ENCODE measurements at regions not wholly inside any gene's neighbourhood (a gene's known extent, or its start where the extent isn't known, plus 50 kb on each side); places are given as distances from the start of the nearest gene placed in this dataset.

- no peaks in the 10 kb centered on the region for H3K4me1 ChIP-seq (replicated peaks in 1 of 2; ENCODE audit: control insufficient read depth in 2 of 2, insufficient read depth in 2 of 2, low read length in 2 of 2)
- in situ Hi-C loops (cut with MboI) (loop anchor here (25.0 kb wide), 1 partner anchor 811 kb away; no protein-coding TSS in a partner anchor), intact Hi-C loops (cut with micrococcal nuclease) (loop anchor here (10.0 kb wide), 1 partner anchor 837 kb away; no protein-coding TSS in a partner anchor)
- FAIRE-seq (no peak), DNase-seq (ENCODE audit: extremely low read depth in 1 of 4, low spot score in 3 of 4) (no peak), ATAC-seq (no peak)
- ChIA-PET POLR2A (interaction anchor here (0.7 kb wide), 1 partner anchor 512 kb away, joined by 3 read pairs; no protein-coding TSS in a partner anchor), CTCF (ENCODE audit: low intra/inter-chr PET ratio) (interaction anchor here (0.6 kb wide), 2 partner anchors 295 to 361 kb away, joined by 3 read pairs; no protein-coding TSS in a partner anchor)
- H3K79me2 ChIP-seq (ENCODE audit: control insufficient read depth, insufficient read depth, low read length) = no peaks in the 10 kb centered on the region
- H3K36me3 ChIP-seq (ENCODE audit: control insufficient read depth, insufficient read depth, low read length) = no peaks in the 10 kb centered on the region
- no TSS peak for BruUV-seq (replicated peaks)
- H3K27me3 ChIP-seq (ENCODE audit: control insufficient read depth in 2 of 2, insufficient read depth in 2 of 2, low read length in 2 of 2) = peaks cover 5 to 20% of the 10 kb centered on the region in 2 experiments; a peak in 4 of 5 replicates
- H3K9me3 ChIP-seq (replicated peaks; ENCODE audit: control insufficient read depth, insufficient read depth, low read depth, low read length) = no peaks in the 10 kb centered on the region
- WGBS (ENCODE audit: insufficient coverage, low coverage, missing lambda C conversion rate) = 21% methylated on average over 3 of the region's 3 CpGs
- no peak overlapping the region for H2AFZ ChIP-seq (ENCODE audit: low read depth, low read length)
- H3K4me3 ChIP-seq = no peak overlapping the region
- TF ChIP-seq CBX1 (IDR thresholded peaks at IDR 0.05; ENCODE audit: low read depth) (no peak), ATF1 (CRISPR knock-in tag; IDR thresholded peaks at IDR 0.05) (no peak), ATF1 (tag; IDR thresholded peaks at IDR 0.05) (no peak), TGIF2 (CRISPR knock-in tag; IDR thresholded peaks at IDR 0.05) (no peak), POLR2G (IDR thresholded peaks at IDR 0.05; ENCODE audit: low read depth, low read length) (no peak)
- H3K4me2 ChIP-seq (ENCODE audit: insufficient read depth, low read length) = no peak overlapping the region
- H3K9me1 ChIP-seq (ENCODE audit: control insufficient read depth, insufficient read depth, low read length) = no peaks in the 10 kb centered on the region
- H4K20me1 ChIP-seq (replicated peaks; ENCODE audit: control insufficient read depth, insufficient read depth, low read length) = no peaks in the 10 kb centered on the region
- no peak overlapping the region for H3K27ac ChIP-seq (ENCODE audit: extremely low read depth, low read depth, low read length)
- H3K9ac ChIP-seq (ENCODE audit: insufficient read depth in 1 of 2, low read depth in 2 of 2, low read length in 2 of 2) = no peak overlapping the region
These were observed 58.6 kb upstream of the ANK3 start for GRCh38 chr10:60448246-60448645.

DNA sequence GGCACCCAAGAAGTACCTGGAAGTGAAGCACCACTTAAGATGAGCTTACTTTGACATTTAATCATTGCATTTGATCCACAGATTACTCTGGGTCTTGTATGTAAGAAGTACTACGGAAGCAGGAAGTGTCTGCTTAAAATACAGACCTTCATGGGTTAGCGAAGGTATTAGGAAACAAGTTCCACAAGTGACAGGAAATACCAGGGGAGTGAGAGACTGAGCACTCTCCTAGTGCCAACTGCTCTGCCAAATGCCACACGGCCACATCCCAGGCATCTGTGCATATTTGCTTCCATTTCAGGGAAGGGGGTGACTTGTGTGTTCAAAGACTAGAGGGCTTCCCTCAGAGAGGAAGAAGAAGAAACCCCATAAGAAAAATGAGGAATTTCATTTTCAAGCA lies 57.2 kb upstream of the ANK3 start:
- WGBS (ENCODE audit: insufficient coverage, low coverage, missing lambda C conversion rate) = 2% methylated on average over 3 of the region's 3 CpGs
- ATAC-seq = no peak
- Histone ChIP-seq H3K9me1 (ENCODE audit: control insufficient read depth, insufficient read depth, low read length) (no peaks in the 10 kb centered on the region), H3K79me2 (ENCODE audit: control insufficient read depth, insufficient read depth, low read length) (no peaks in the 10 kb centered on the region), H2AFZ (ENCODE audit: low read depth, low read length) (no peak overlapping the region), H3K36me3 (ENCODE audit: control insufficient read depth, insufficient read depth, low read length) (no peaks in the 10 kb centered on the region), H3K4me2 (ENCODE audit: insufficient read depth, low read length) (no peak overlapping the region), H3K4me3 (no peak overlapping the region), H4K20me1 (replicated peaks; ENCODE audit: control insufficient read depth, insufficient read depth, low read length) (no peaks in the 10 kb centered on the region), H3K9me3 (replicated peaks; ENCODE audit: control insufficient read depth, insufficient read depth, low read depth, low read length) (no peaks in the 10 kb centered on the region), H3K4me1 (replicated peaks in 1 of 2; ENCODE audit: control insufficient read depth in 2 of 2, insufficient read depth in 2 of 2, low read length in 2 of 2) (no peaks in the 10 kb centered on the region), H3K9ac (ENCODE audit: insufficient read depth in 1 of 2, low read depth in 2 of 2, low read length in 2 of 2) (no peak overlapping the region), H3K27ac (ENCODE audit: extremely low read depth, low read depth, low read length) (no peak overlapping the region), H3K27me3 (ENCODE audit: control insufficient read depth in 2 of 2, insufficient read depth in 2 of 2, low read length in 2 of 2) (peaks cover 2 to 16% of the 10 kb centered on the region in 2 experiments; a peak in 3 of 5 replicates)
- DNase-seq (ENCODE audit: extremely low read depth in 1 of 4, low spot score in 3 of 4) = no peak
- BruUV-seq (replicated peaks) = no TSS peak
- FAIRE-seq = no peak
- in situ Hi-C loops (cut with MboI) = loop anchor here (25.0 kb wide), 1 partner anchor 810 kb away; no protein-coding TSS in a partner anchor
- no peak for TF ChIP-seq ZNF717 (CRISPR knock-in tag; IDR thresholded peaks at IDR 0.05)
- peak; percentile 55 for TF ChIP-seq GABPA (tag; conservative IDR thresholded peaks at IDR 0.05; ENCODE audit: low read depth)
- no peak for TF ChIP-seq ZNF830 (CRISPR knock-in tag; IDR thresholded peaks at IDR 0.05)
- TF ChIP-seq, protein P1, sequence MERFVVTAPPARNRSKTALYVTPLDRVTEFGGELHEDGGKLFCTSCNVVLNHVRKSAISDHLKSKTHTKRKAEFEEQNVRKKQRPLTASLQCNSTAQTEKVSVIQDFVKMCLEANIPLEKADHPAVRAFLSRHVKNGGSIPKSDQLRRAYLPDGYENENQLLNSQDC (CRISPR knock-in tag; IDR thresholded peaks at IDR 0.05) = no peak
- no peak for TF ChIP-seq MLX (CRISPR knock-in tag; conservative IDR thresholded peaks at IDR 0.05)
- CTCF ChIA-PET (ENCODE audit: low intra/inter-chr PET ratio) = interaction anchor here (0.7 kb wide), 1 partner anchor 308 kb away, joined by 3 read pairs; no protein-coding TSS in a partner anchor
- intact Hi-C loops (cut with micrococcal nuclease) = loop anchor here (10.0 kb wide), 1 partner anchor 838 kb away; no protein-coding TSS in a partner anchor
- POLR2A ChIA-PET = interaction anchor here (0.6 to 0.9 kb wide), 4 partner anchors 8 to 295 kb away, joined by 3 read pairs; no protein-coding TSS in a partner anchor
